ENCODE measurements at regions not wholly inside any gene's neighbourhood (a gene's known extent, or its start where the extent isn't known, plus 50 kb on each side); places are given as distances from the start of the nearest gene placed in this dataset.

- TF ChIP-seq CTCF (IDR thresholded peaks at IDR 0.05) (no peak), POLR2AphosphoS5 (IDR thresholded peaks at IDR 0.05) (no peak)
Observed at GRCh38 chr18:77763530-77764145, 514.0 kb downstream of the GALR1 start.
